GM21528 (cell line): ENCODE measurements at regions not wholly inside any gene's neighbourhood (a gene's known extent, or its start where the extent isn't known, plus 50 kb on each side); places are given as distances from the start of the nearest gene placed in this dataset.
"Not testable (repeated sequence)": the region's sequence is repeated elsewhere in the genome, so short reads cannot be mapped to it uniquely, and the experiment has no call there.

Experiments
- ATAC-seq: cut with Tn5 transposase; IDR thresholded peaks from one replicate; pipeline ENCODE4 v1.9.1; 2021; ENCODE audit warnings: mild to moderate bottlenecking, moderate library complexity; ENCODE audit not compliant: unreplicated experiment, low FRiP score

GRCh38 chr4:188647820-188648370, 508.7 kb downstream of the TRIML1 start:
- no peak for ATAC-seq

DNA sequence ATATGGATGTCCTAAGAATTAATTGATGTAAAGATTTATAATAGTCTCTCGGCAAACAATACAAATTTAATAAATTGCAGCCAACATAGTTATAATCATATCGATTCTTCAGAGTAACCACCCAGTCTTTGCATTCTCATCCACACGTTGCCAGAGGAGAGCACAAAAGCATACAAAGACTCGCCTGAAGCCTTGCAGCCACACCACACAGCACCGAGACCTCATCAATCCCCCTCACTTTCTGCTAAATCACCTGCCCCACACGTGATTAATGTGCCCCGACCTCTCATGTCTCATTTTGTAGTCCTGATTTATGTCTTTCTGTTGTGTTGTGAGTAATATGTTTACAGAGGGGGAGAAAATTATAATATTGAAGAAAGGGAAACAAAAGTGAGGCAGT, 510.4 kb downstream of the TRIML1 start:
- no peak for ATAC-seq

DNA sequence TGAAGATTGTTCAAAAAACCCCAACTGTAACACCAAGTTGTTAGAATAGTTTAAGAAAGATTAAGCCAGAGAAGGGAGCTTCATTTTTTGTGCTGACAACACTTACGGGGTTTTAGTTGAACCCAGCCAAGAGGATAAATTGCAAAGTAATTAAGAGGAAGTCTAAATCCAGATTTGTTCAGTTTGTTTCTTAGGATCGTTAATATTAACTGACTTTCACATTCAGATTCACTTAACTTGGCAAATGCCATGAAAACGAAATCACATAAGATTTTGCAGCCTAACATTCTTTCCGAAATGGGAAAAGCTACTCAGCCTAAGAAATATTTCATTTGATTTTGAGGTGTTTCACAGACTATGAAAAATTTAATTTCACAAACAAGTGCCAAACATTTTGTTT, 511.3 kb downstream of the TRIML1 start:
- ATAC-seq: no peak

GRCh38 chr4:188657365-188657764, 518.1 kb downstream of the TRIML1 start:
- no peak for ATAC-seq

DNA sequence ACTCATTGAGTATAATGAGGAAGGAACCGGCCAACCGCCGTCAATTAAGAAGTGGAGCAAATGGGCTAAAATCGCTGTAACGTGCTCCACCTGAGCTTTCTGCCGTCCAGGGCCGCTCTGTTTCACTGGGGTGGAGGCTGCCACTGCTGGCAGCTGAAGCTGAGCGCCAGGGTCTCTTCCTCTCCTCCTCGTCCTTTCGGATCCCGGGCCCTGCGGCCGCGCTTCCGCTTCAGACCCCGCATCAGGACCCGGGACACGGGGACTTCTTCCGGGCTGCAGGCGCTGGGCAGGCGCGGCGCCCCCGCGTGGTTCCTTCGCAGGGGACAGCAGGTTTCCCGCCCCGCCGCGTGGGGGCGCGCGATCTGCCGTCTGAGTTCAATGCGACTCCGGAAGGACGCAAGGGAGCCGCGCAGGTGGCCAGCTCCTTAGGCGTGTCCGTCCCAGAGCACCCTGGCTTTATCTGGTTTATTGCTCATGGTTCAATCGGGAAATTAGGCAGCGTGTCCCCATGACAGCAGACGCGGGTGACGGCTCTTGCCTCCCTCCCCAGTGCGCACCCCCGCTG, 519.8 kb downstream of the TRIML1 start:
- ATAC-seq: no peak

GRCh38 chr4:188660796-188661195, 521.6 kb downstream of the TRIML1 start:
- no peak for ATAC-seq

DNA sequence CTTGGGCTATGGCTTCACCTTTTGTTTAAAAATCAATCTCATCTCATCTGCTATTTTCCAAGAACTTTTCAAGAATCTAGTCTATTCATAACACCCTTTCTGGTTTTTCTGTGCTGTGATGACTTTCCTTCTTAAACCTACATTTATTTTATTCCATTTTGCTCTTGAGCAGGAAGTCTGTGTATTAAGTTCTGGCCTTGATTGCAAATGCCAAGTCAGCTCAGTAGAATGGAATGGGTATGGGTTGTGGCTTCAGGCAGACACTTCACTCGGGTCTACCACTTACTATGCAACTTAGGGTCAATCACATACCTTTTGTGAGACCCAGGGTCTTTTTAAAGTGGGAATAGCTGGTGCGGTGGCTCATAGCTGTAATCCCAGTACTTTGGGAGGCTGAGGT, 522.3 kb downstream of the TRIML1 start:
- ATAC-seq: no peak

- ATAC-seq: no peak
Observed at GRCh38 chr4:188663369-188663768, 524.1 kb downstream of the TRIML1 start.

DNA sequence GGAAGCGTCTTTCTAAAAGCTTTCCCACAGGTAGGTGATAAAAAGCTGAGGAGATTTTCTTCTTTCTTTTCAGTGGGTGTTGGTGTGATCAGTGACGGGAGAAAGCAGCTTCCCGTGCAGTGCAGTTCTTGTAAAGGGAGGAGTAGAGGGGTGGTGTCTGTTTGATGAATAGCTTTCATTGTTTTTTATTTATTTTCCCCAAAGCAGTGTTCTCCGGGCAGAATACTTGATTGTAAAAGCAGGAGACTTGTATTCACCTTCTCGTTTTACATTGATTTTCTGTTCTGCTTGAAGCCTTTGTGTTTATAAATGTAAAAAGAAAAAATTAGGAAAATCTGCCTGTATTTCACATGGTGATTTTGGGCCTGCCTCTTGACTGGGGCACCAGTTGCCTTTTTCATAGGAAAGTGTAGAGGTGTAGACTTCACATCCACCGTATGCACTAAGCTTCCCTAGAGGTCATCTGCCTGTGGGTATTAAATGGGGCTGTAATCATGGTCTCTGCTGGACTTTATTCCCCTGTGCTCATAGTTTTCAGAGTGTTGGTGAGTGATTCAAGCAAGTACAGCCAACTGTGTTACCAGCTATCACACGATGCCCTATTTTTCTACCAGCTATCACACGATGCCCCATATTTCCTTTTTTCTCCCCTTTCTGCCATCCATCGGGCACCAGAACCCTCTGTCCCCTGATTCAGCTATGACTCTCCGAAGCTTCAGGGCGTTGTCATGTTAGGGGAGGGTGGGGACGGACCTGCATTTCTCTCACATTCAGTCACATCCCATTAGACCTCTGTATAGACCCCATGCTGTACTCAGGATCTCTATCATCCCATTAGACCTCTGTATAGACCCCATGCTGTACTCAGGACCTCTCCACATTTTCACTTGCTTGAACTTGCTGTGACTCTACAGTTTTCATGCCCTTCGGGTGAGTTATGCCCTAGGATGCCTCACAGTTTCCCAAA, 526.5 kb downstream of the TRIML1 start:
- ATAC-seq: no peak

DNA sequence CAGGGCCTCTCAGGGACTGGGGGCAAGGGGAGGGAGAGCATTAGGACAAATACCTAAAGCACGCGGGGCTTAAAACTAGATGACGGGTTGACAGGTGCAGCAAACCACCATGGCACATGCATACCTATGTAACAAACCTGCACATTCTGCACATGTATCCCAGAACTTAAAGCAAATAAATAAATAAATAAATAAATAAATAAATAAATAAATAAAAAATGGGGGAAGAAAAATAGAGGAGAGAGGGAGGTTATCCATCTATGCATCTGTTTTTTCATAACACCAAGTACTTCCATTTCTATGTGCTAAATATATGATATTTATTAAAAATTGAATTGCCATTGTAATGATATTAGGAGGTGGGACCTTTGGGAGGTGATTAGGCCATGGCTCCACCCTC, 539.5 kb downstream of the TRIML1 start:
- not testable (repeated sequence) for ATAC-seq

DNA sequence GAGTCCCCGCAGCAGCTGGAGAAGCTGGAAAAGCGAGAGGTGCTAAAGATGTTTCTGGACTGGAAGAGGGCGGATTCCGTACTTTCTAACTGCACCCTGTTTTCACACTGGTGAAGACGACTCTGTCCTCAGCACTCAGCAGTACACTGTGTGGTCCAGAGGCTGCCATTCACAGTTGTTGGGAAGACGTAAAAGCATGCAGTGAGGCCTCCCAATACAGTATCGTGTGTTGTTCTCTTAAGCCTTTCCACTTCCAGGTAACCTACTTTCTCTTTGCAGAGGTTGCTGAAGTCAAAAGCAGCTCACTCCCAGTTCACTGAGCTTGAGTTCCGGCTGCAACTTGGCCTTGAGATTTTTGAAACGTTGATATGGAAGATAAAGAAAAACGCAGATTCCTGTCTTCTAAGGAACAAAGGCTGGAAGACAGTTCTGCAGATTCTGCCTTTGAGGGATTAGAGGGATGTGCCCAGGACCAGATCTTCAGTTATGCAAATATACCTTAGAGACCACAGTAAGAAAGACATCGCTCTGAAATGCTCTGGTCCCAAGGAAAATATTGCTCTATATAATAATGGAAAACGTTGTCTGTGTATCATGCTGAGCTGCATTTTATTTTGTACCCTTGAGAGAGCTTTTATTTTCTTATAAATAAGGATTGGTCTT, 540.9 kb downstream of the TRIML1 start:
- ATAC-seq: no peak

DNA sequence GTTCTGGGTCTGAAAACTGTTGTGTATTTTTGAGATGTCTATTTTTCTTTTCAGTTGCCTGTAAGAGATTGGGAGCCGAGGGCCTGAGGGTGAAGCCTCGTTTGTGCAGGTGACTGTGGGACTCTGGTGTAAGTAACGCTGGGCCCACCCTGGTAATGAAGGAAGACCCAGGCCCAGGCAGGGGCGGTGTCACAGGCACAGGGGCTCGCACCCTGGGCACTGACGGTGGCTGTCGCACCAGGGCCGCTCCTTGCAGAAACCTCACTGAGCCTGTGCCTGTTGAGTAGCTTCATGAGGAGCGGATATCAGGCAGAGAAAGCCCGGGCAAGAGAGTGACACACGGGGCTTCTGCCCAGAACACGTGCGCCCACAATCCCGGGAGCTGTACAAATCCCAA, 541.4 kb downstream of the TRIML1 start:
- ATAC-seq: no peak

- no peak for ATAC-seq
Observed at GRCh38 chr4:188682321-188682720, 543.1 kb downstream of the TRIML1 start.

DNA sequence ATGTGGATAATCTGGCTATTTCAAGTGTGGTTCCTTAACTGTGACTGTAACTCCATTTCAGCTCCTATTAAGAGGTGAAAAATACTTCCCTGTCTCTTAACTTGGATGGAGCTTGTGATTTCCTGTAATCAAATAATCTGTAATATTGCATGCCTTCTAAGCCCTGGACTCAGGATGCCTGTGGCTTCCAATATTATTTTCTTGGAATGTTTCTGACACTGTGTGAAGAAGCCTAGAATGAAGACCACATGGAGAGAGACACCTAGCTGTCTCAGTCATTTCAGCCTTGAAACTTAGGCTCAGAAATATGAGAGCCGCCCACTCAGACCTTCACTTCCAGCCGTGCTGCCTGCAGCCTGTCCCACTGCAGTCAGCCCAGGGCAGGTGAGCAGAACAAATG, 544.3 kb downstream of the TRIML1 start:
- no peak for ATAC-seq

GRCh38 chr4:188688956-188689355, 549.7 kb downstream of the TRIML1 start:
- no peak for ATAC-seq

GRCh38 chr4:188691811-188692210, 552.6 kb downstream of the TRIML1 start:
- no peak for ATAC-seq

GRCh38 chr4:188695261-188695660, 556.0 kb downstream of the TRIML1 start:
- ATAC-seq: no peak

DNA sequence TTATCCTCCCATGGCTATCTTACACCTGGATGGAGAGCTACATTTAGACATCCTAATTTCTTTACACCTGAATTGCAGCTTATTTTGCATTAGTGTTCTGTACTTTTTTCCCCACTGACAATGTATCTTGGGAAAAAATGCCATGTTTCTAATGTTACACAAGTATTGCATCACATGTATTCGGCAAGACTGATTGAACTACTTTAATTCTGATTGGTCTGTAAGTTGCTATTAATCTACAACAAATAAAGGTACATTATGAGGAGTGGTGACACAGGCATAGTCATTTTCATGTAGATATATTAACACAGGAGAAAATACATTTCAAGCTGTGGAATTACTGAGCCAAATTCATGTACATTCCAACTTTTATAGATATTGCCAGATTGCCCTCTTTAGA, 558.0 kb downstream of the TRIML1 start:
- ATAC-seq: no peak

DNA sequence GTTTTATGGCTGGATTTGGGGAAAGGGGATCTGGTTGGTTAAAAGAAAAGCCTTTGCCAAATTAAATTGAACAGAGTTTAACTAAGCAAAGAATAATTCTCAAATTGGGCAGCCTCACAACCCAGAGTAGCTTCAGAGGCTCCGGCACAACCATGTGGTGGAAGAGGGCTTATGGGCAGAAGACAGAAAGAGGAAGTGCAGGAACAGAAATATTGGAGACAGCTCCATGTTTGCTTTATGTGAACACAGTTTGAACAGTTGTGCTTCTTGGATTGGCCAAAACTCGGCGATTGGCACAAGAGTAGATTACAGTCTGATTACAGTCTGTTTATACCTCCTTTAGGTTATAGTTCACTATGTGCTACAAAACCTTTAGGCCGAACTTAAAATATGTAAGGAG, 562.7 kb downstream of the TRIML1 start:
- ATAC-seq: no peak

DNA sequence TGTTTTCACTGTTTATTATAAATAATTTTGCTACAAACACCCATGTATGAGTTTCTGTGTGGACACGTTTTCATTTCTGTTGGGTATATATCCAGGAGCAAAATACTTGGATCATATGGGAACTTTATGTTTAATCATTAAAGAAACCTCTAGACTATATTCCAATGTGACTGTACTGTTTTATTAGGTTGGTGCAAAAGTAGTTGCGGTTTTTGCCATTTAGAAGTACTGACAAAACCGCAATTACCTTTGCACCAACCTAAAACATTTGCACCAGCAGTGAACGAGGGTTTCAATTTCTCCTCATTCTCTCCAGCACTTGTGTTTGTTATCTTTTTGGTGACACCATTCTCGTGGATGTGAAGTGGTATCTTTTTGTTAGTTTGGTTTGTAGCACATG, 565.0 kb downstream of the TRIML1 start:
- no peak for ATAC-seq

- ATAC-seq: no peak
Observed at GRCh38 chr4:188707036-188707435, 567.8 kb downstream of the TRIML1 start.
